Fibroblast of lung (primary cell): ENCODE measurements at regions not wholly inside any gene's neighbourhood (a gene's known extent, or its start where the extent isn't known, plus 50 kb on each side); places are given as distances from the start of the nearest gene placed in this dataset.

Experiments
- DNase-seq, 2 donors: peaks; one replicate each; pipeline versions ENCODE4 v3.0.0 to v3.0.0-alpha.2; 2010; ENCODE audit warnings: low read depth in 2 of 2
- H2AFZ ChIP-seq: 2 replicates; pipeline ENCODE4 v1.5.1; 2012; ENCODE audit warnings: low read length, control low read depth, inconsistent platforms
- H3K27ac ChIP-seq: 2 replicates; pipeline ENCODE4 v1.5.1; 2011; ENCODE audit warnings: low read length, control low read depth; ENCODE audit not compliant: insufficient read depth
- H3K27me3 ChIP-seq: 2 replicates; pipeline ENCODE4 v1.5.1; 2011; ENCODE audit warnings: mild to moderate bottlenecking, low read length; ENCODE audit not compliant: control insufficient read depth, insufficient read depth
- H3K36me3 ChIP-seq: 2 replicates; pipeline ENCODE4 v1.5.1; 2011; ENCODE audit warnings: low read length; ENCODE audit not compliant: control insufficient read depth, insufficient read depth
- H3K4me1 ChIP-seq: 2 replicates; pipeline ENCODE4 v1.5.1; 2011; ENCODE audit warnings: low read length; ENCODE audit not compliant: control insufficient read depth, insufficient read depth; ENCODE audit errors: extremely low read depth
- H3K4me2 ChIP-seq: 2 replicates; pipeline ENCODE4 v1.5.1; 2011; ENCODE audit warnings: low read length, control low read depth; ENCODE audit not compliant: insufficient read depth; ENCODE audit errors: extremely low read depth
- H3K4me3 ChIP-seq, 4 experiments: fragments of 200-600 bp in 1 of 4; sonication (generic) in 1 of 4; replicated peaks in 1 of 4; 2 replicates each; pipeline ENCODE4 v1.5.1; 2011 to 2016; ENCODE audit warnings: low read length in 4 of 4, low read depth in 3 of 4, mild to moderate bottlenecking in 3 of 4, control low read depth in 2 of 4, inconsistent platforms in 1 of 4, mixed read lengths in 1 of 4; ENCODE audit not compliant: insufficient read depth in 1 of 4; ENCODE audit errors: control extremely low read depth in 1 of 4
- H3K79me2 ChIP-seq: 2 replicates; pipeline ENCODE4 v1.5.1; 2012; ENCODE audit warnings: mild to moderate bottlenecking, low read length, inconsistent platforms; ENCODE audit not compliant: control insufficient read depth, insufficient read depth
- H3K9ac ChIP-seq: 2 replicates; pipeline ENCODE4 v1.5.1; 2011; ENCODE audit warnings: mild to moderate bottlenecking, low read length, control low read depth; ENCODE audit not compliant: insufficient read depth
- H3K9me3 ChIP-seq: 2 replicates; pipeline ENCODE4 v1.5.1; 2012; ENCODE audit warnings: low read depth, low read length; ENCODE audit not compliant: control insufficient read depth, insufficient read depth
- H4K20me1 ChIP-seq: 2 replicates; pipeline ENCODE4 v1.5.1; 2011; ENCODE audit warnings: low read length; ENCODE audit not compliant: control insufficient read depth, insufficient read depth; ENCODE audit errors: extremely low read depth
- CTCF ChIP-seq, 2 donors: IDR thresholded peaks in 1 of 2; conservative IDR thresholded peaks in 1 of 2; 1 replicate in 1 of 2; 2 replicates in 1 of 2; pipeline ENCODE4 v1.5.1; 2011 to 2012; ENCODE audit warnings: low read length in 2 of 2, control low read depth in 1 of 2, inconsistent platforms in 1 of 2, low read depth in 1 of 2, mild to moderate bottlenecking in 1 of 2
- EZH2 ChIP-seq: IDR thresholded peaks from 2 replicates; pipeline ENCODE4 v1.5.1; 2012; ENCODE audit warnings: low read length, control low read depth, mild to moderate bottlenecking; ENCODE audit errors: missing control alignments

- Histone ChIP-seq H3K9ac (no peak overlapping the region), H3K36me3 (no peaks in the 10 kb centered on the region), H3K79me2 (no peaks in the 10 kb centered on the region), H3K4me3 (no peak overlapping the region), H3K27ac (no peak overlapping the region), H3K9me3 (no peaks in the 10 kb centered on the region), H3K4me2 (peak overlapping the region; percentile 3), H2AFZ (peak overlapping the region; percentile 9), H4K20me1 (no peaks in the 10 kb centered on the region), H3K4me1 (no peaks in the 10 kb centered on the region), H3K27me3 (no peaks in the 10 kb centered on the region)
- peak in 1 of 2 donors; percentile 85 for DNase-seq
- TF ChIP-seq EZH2, result no peak
- no peak for TF ChIP-seq CTCF (conservative IDR thresholded peaks at IDR 0.05 in 1 of 2, IDR thresholded peaks at IDR 0.05 in 1 of 2; ENCODE audit: low read depth in 1 of 2, low read length in 2 of 2)
Observed at GRCh38 chr14:101360054-101360911, 201.0 kb upstream of the DIO3 start.

GRCh38 chr14:101361044-101361443 lies 200.3 kb upstream of the DIO3 start:
- Histone ChIP-seq H3K4me1 (no peaks in the 10 kb centered on the region), H2AFZ (no peak overlapping the region), H3K4me2 (no peak overlapping the region), H3K9ac (no peak overlapping the region), H3K4me3 (no peak overlapping the region), H3K27ac (no peak overlapping the region), H3K36me3 (no peaks in the 10 kb centered on the region), H3K79me2 (no peaks in the 10 kb centered on the region), H4K20me1 (no peaks in the 10 kb centered on the region), H3K9me3 (no peaks in the 10 kb centered on the region), H3K27me3 (no peaks in the 10 kb centered on the region)
- no peak for TF ChIP-seq EZH2
- no peak for TF ChIP-seq CTCF (conservative IDR thresholded peaks at IDR 0.05 in 1 of 2, IDR thresholded peaks at IDR 0.05 in 1 of 2; ENCODE audit: low read depth in 1 of 2, low read length in 2 of 2)
- DNase-seq, result peak in 1 of 2 donors; percentile 3

GRCh38 chr14:101361451-101362433 lies 199.6 kb upstream of the DIO3 start:
- Histone ChIP-seq H2AFZ (no peak overlapping the region), H3K79me2 (no peaks in the 10 kb centered on the region), H3K9ac (no peak overlapping the region), H3K9me3 (no peaks in the 10 kb centered on the region), H4K20me1 (no peaks in the 10 kb centered on the region), H3K27ac (no peak overlapping the region), H3K4me3 (no peak overlapping the region), H3K4me1 (no peaks in the 10 kb centered on the region), H3K4me2 (no peak overlapping the region), H3K36me3 (no peaks in the 10 kb centered on the region), H3K27me3 (no peaks in the 10 kb centered on the region)
- TF ChIP-seq CTCF (conservative IDR thresholded peaks at IDR 0.05 in 1 of 2, IDR thresholded peaks at IDR 0.05 in 1 of 2; ENCODE audit: low read depth in 1 of 2, low read length in 2 of 2) (no peak), EZH2 (no peak)
- no peak for DNase-seq
